Neural crest cell (in vitro differentiated cells): ENCODE measurements at regions not wholly inside any gene's neighbourhood (a gene's known extent, or its start where the extent isn't known, plus 50 kb on each side); places are given as distances from the start of the nearest gene placed in this dataset.

Experiments
- DNase-seq: peaks from one replicate; pipeline ENCODE4 v3.0.0; 2021; ENCODE audit warnings: low read depth, mixed read lengths, low spot score
- H3K27ac Mint-ChIP-seq: one replicate; pipeline ENCODE4 v1.8.0; 2021; ENCODE audit warnings: mild to moderate bottlenecking, mixed read lengths; ENCODE audit not compliant: unreplicated experiment
- H3K27me3 Mint-ChIP-seq: 2 replicates; pipeline ENCODE4 v1.8.0; 2021; ENCODE audit warnings: low read depth, mild to moderate bottlenecking, mixed read lengths
- H3K36me3 Mint-ChIP-seq: 2 replicates; pipeline ENCODE4 v1.8.0; 2021; ENCODE audit warnings: low read depth, mild to moderate bottlenecking, mixed read lengths
- H3K4me1 Mint-ChIP-seq: 2 replicates; pipeline ENCODE4 v1.8.0; 2021; ENCODE audit warnings: mixed read lengths
- H3K4me3 Mint-ChIP-seq: one replicate; pipeline ENCODE4 v1.8.0; 2021; ENCODE audit warnings: mild to moderate bottlenecking, mixed read lengths
- H3K9me3 Mint-ChIP-seq: 2 replicates; pipeline ENCODE4 v1.8.0; 2021; ENCODE audit warnings: mixed read lengths
- TF ChIP-seq, protein P1 (sequence below): fragments of 200-600 bp; sonication (generic); conservative IDR thresholded peaks from 2 replicates; pipeline ENCODE4 v1.5.0; 2021; ENCODE audit warnings: antibody characterized with exemption, mild to moderate bottlenecking

DNA sequence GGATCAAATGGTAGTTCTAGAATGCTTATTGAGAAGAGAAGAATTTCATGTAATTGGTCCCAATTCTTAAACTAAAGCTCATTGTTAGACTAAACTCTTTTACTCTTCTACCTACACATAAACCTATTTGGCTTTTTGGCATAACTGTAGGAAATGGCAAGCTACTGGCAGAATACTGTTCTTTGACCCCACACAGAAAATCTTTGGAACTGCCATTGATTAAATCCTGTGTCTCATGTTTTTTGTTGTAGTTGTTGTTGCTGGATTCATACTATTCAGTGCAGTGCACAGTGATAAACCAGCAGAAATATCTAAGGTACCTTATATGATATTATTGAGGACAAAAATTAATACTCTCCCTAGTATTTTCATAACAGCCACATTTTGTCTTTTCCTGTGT is 242.1 kb upstream of the SGK1 start:
- Mint-ChIP-seq H3K9me3 (peaks cover 7% of the 10 kb centered on the region), H3K27me3 (no peaks in the 10 kb centered on the region), H3K36me3 (no peaks in the 10 kb centered on the region), H3K4me3 (no peak overlapping the region), H3K4me1 (peaks cover 6% of the 10 kb centered on the region), H3K27ac (no peak overlapping the region)
- TF ChIP-seq, protein P1, sequence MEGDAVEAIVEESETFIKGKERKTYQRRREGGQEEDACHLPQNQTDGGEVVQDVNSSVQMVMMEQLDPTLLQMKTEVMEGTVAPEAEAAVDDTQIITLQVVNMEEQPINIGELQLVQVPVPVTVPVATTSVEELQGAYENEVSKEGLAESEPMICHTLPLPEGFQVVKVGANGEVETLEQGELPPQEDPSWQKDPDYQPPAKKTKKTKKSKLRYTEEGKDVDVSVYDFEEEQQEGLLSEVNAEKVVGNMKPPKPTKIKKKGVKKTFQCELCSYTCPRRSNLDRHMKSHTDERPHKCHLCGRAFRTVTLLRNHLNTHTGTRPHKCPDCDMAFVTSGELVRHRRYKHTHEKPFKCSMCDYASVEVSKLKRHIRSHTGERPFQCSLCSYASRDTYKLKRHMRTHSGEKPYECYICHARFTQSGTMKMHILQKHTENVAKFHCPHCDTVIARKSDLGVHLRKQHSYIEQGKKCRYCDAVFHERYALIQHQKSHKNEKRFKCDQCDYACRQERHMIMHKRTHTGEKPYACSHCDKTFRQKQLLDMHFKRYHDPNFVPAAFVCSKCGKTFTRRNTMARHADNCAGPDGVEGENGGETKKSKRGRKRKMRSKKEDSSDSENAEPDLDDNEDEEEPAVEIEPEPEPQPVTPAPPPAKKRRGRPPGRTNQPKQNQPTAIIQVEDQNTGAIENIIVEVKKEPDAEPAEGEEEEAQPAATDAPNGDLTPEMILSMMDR, result no peak
- DNase-seq, result no peak

DNA sequence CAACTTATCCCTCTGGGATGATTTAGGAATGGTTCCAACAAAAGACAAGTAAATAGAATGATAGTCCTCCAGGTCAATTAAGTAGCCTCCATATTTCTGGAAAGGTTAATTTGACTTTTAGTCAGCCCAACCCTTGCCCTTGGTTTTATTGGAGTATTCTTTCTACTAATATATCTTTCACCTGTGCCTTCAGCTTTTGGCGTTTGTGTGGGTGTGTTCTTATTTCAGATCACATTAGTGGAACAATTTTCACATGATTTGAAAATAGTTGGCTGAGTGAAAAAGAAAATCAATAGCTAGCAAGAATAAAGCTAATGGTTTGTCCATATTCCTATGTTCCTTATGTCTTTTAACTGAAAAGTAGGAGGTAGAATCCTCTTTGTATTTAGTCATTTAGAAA is 239.6 kb upstream of the SGK1 start:
- Mint-ChIP-seq H3K27me3 (no peaks in the 10 kb centered on the region), H3K4me3 (no peak overlapping the region), H3K9me3 (peaks cover 7% of the 10 kb centered on the region), H3K4me1 (no peaks in the 10 kb centered on the region), H3K27ac (no peak overlapping the region), H3K36me3 (no peaks in the 10 kb centered on the region)
- TF ChIP-seq, protein P1, result no peak
- no peak for DNase-seq

DNA sequence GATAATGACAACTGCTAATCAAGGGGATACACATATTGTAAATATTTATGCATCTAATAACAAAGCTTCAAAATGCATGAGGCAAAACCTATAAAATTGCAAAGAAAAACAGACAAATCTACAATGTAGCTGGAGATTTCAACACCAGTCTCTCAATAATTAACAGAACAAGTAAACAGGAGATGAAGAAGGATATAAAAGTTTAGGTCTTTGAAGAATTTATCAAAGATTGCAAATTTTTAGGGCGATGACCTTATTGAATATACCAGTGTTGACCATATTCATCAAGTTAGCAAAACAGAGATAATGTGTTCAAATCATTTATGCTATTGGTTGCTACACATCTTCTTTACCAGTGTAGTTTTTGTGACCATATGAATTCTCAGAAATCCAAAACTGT is 237.8 kb upstream of the SGK1 start:
- Mint-ChIP-seq H3K9me3 (peaks cover 7% of the 10 kb centered on the region), H3K36me3 (no peaks in the 10 kb centered on the region), H3K27me3 (no peaks in the 10 kb centered on the region), H3K27ac (no peak overlapping the region), H3K4me1 (peaks cover 11% of the 10 kb centered on the region), H3K4me3 (no peak overlapping the region)
- DNase-seq, result no peak
- TF ChIP-seq, protein P1, result no peak

DNA sequence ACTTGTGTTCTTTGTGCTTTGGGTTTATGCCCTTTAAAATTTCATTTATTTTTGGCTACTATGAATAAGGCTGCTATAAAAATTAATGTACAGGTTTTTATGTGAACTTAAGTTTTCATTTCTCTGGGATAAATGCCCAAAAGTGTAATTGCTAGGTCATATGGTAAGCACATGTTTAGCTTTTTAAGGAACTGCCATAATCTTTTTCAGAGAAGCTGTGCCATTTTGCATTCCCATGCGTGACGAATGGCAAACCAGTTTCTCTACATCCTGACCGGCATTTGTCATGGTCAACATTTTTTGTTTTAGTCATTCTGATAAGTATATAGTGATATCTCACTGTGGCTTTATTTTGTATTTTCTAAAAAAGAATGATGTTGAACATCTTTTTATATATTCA is 236.0 kb upstream of the SGK1 start:
- peaks cover 6% of the 10 kb centered on the region for H3K9me3 Mint-ChIP-seq
- H3K4me3 Mint-ChIP-seq, result no peak overlapping the region
- no peaks in the 10 kb centered on the region for H3K27me3 Mint-ChIP-seq

DNA sequence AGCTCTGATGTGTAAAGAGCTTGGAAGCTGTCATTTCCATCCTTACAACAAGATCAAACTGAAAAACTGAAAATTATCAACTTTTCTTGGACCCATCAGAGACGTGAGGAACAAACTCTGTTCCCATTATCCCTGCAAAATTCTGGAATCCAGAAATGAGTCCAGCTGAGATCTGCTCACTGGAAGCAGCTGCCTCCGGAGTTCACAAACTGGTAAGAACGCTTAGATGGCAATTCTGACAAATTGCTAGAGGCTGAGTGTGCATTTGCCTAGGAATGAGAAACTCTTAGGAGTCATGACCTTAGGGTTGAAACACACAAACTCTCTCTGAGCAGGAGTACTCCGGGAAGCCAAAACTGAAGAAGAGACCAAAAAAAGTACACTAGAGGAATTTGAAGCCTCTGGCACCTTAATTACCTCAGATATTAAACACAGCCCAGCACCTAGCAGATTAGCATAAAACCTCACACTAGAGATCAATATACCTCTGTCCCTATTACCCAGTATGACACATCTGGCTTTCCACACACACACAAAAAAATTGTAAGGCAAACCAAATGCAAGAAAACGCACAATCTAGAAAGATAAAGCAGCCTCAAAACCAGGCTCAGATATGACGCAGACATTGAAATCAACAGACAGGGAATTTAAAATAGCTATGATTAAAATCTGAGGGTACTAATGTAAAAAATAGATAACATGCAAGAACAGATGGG is 233.5 kb upstream of the SGK1 start:
- TF ChIP-seq, protein P1, result no peak
- no peak overlapping the region for H3K4me3 Mint-ChIP-seq
- DNase-seq, result no peak
- H3K27ac Mint-ChIP-seq, result no peak overlapping the region
- H3K36me3 Mint-ChIP-seq, result no peaks in the 10 kb centered on the region
- peaks cover 2% of the 10 kb centered on the region for H3K9me3 Mint-ChIP-seq
- H3K27me3 Mint-ChIP-seq, result no peaks in the 10 kb centered on the region
- peaks cover 33% of the 10 kb centered on the region for H3K4me1 Mint-ChIP-seq

More for the DNA sequence above, 236.0 kb upstream of the SGK1 start:
- TF ChIP-seq, protein P1, result no peak
- no peak overlapping the region for H3K27ac Mint-ChIP-seq
- H3K4me1 Mint-ChIP-seq, result peaks cover 21% of the 10 kb centered on the region
- no peaks in the 10 kb centered on the region for H3K36me3 Mint-ChIP-seq
- no peak for DNase-seq
